ENCODE measurements at regions not wholly inside any gene's neighbourhood (a gene's known extent, or its start where the extent isn't known, plus 50 kb on each side); places are given as distances from the start of the nearest gene placed in this dataset.

- no peak for DNase-seq (ENCODE audit: low read depth)
Measured at GRCh38 chr9:27880635-27881034, 307.4 kb upstream of the C9orf72 start.

- DNase-seq (ENCODE audit: low read depth) = peak; percentile 8
Measured at GRCh38 chr9:27888661-27889295, 315.5 kb upstream of the C9orf72 start.

DNA sequence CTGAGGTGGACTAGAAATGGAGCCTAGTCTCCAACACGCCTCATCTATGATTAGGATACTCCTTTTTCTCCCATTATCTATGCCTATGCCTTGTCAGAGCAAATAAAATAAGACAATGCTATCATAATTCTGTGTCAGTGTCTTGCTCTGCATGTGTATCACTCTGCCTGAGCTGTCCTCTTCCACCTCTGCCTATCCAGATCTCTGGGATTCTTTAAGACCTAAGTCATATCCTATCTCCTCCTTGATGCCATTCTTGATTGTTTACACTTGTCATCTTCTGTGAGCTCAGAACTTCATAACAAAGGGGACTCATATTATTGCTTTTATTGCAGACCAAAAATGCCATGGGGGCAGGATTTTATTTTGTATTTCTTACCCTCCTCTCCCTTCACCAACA is 351.2 kb upstream of the C9orf72 start:
- no peak for DNase-seq (ENCODE audit: low read depth)

DNA sequence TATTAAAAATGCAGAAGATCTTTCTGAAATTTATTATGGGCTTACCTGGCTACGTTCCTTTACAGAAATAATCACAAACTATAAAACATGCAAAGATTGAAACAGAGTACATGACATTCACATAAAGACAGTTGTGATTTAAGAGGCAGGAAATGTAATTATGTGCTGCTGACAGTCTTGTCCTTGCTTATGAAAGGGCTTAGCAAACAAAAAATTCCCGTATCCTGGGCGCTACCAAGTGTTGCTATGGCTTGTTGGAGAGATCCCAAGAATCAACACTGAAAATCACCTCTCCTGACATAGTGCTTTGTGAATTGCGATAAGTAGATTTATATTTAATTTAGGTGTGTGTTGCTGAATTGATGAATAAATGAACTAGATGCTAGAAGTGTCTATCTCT is 352.5 kb upstream of the C9orf72 start:
- no peak for DNase-seq (ENCODE audit: low read depth)

DNA sequence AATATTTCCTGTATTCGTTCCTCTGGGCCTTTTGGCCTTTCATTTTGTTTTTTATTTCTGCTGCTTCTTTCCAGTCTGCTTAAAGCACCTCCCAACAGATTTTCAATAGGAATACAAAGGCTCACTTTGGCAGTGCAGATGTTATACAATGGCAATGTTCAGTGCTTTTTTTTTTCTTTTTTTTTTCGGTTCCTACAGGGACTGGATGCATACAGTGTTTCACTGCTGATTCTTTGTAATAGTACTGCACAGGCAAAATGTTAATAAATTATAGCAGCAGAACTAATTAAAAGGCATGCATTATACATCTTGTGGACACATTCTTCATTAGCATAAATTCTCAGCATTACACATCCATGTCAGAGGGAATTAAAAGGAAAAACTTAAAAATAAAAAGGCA is 356.6 kb upstream of the C9orf72 start:
- DNase-seq (ENCODE audit: low read depth) = no peak

GRCh38 chr9:27933210-27934025 is 360.1 kb upstream of the C9orf72 start:
- DNase-seq (ENCODE audit: low read depth) = no peak

DNA sequence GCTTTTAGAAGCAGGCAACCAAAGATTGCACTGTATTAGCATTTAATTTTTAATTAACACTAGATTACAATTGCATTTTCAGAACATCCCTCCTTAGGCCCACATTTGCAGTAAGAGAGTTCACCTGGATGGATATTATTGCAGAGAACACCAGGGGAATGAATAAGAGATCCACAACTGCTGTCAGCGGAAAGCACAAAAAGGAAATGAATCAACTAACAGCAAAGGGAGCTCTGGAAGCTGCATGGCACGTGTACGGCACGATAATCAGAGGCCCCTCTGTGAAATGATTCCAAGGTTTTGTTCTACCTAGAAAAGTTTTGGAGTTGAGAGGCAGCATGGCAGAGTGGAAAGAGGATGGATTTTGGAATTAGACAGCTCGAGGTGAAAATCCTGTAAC is 361.2 kb upstream of the C9orf72 start:
- DNase-seq (ENCODE audit: low read depth) = no peak

DNA sequence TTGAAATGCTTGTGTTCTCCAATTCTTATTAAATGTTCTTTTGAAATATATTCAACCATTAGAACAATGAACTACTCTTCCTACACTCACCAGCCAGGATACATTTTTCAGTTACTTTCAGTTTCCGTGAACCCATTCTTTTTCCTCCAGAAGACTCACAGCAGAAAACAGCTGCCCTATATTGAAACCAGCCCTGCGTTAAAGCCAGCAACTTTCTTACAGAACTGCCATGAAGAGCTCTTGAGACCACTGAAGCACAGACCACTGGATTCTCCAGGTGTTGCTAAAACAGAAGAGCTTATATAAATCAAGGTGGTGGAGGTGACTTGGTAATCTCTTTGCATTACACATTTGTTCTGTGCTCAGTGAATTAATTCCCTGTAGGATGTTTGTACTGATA is 365.9 kb upstream of the C9orf72 start:
- DNase-seq (ENCODE audit: low read depth) = no peak

DNA sequence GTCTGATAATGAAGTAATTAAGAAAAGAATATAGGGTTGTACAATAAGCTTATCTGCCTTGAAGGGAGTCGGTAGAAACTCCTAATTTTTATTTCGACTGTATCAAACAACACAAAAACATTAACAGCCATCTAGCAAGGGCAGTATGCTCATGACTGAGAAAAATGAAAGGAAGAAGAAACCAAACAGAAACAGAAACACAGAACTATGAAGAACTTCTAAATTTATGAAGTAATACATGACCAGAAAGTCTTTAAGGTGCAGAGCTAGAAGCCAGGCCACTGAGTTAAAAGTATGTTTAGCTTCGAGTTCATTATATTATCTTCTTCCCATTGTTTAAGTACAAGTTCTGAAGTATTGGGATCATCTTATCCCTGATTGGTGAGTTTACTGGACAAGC is 367.3 kb upstream of the C9orf72 start:
- DNase-seq (ENCODE audit: low read depth) = no peak

- no peak for DNase-seq (ENCODE audit: low read depth)
Measured at GRCh38 chr9:27943501-27943900, 370.2 kb upstream of the C9orf72 start.

- no peak for DNase-seq (ENCODE audit: low read depth)
Measured at GRCh38 chr9:27945386-27945785, 372.1 kb upstream of the C9orf72 start.

GRCh38 chr9:27950382-27950781 is 377.1 kb upstream of the C9orf72 start:
- no peak for DNase-seq (ENCODE audit: low read depth)

DNA sequence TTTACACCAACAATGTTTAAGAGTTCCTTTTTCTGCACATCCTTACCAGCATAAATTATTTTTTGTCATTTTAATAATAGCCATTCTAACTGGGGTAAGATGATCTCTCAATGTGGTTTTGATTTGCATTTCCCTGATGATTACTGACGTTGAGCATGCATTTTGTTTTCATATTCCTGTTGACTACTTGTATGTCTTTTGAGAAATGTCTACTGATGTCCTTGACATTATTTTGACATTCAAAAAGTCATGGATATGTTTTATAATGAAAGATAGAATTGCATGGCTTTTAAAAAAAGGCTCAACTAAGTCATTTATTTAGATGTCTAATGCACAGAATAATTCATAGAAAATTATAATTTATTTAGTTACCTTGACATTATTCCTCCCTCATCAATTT is 381.6 kb upstream of the C9orf72 start:
- no peak for DNase-seq (ENCODE audit: low read depth)

DNA sequence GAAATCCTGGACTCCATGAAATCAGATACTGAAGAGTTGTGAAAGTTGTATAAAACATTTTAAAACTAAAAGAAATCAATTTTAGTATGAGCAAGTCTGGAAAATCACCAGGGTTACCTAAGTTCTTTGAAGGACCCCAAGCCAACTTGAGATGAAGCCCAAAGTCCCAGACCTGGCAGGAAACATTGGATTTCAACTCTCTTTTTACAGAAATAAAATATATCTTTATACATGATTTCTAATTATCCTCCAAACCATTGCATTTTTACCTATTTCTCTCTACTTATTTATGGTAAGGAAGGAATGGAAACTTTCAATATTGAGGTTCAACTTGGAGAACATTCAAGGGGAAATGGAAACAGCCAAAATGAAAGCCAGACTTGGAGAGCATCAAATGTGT is 390.6 kb upstream of the C9orf72 start:
- no peak for DNase-seq (ENCODE audit: low read depth)

DNA sequence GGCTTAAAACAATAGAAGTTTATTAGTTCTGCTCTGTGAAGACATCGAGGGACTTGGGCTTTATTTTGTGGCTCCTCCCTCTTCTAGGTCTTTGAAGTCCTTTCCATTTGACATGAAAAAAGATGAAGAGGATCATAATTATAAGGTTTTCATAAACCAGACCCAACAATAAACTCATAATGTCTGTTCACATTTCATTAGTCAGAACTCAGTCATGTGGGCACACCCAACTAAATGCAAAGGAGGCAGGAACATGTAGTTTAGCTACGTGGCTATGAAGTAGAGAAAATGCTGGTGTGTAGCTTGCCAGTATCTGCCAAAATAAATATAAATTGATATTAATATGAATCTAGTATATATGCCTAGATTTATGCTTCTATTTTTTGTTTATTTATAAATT is 393.9 kb upstream of the C9orf72 start:
- DNase-seq (ENCODE audit: low read depth) = no peak

GRCh38 chr9:27977931-27978330 is 404.6 kb upstream of the C9orf72 start:
- no peak for DNase-seq (ENCODE audit: low read depth)

- no peak for DNase-seq (ENCODE audit: low read depth)
Measured at GRCh38 chr9:27985714-27986113, 412.4 kb upstream of the C9orf72 start.

- no peak for DNase-seq (ENCODE audit: low read depth)
Measured at GRCh38 chr9:27990524-27990923, 417.2 kb upstream of the C9orf72 start.

GRCh38 chr9:27991221-27991620 is 417.9 kb upstream of the C9orf72 start:
- no peak for DNase-seq (ENCODE audit: low read depth)

DNA sequence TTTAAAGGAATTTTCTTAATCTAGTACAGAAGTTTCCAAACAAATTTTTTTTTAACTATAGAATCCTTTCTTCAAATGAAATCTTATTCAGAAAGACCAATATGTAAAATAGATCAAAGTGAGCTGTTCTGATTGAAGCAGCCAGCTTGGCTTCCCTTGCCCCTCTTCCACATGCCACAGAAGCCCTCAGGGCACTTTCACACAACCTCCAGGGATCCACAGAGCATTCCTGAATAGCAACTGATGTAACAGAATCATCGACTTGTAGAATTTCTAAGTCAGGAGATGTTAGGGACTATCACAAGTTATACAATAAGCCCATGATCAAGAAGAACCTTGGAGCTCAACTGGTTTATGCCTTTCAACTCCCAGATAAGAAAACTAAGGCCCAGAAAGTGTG is 427.8 kb upstream of the C9orf72 start:
- DNase-seq (ENCODE audit: low read depth) = no peak

GRCh38 chr9:28004900-28005299 is 431.6 kb upstream of the C9orf72 start:
- DNase-seq (ENCODE audit: low read depth) = no peak

- no peak for DNase-seq (ENCODE audit: low read depth)
Measured at GRCh38 chr9:28005779-28006178, 432.5 kb upstream of the C9orf72 start.

DNA sequence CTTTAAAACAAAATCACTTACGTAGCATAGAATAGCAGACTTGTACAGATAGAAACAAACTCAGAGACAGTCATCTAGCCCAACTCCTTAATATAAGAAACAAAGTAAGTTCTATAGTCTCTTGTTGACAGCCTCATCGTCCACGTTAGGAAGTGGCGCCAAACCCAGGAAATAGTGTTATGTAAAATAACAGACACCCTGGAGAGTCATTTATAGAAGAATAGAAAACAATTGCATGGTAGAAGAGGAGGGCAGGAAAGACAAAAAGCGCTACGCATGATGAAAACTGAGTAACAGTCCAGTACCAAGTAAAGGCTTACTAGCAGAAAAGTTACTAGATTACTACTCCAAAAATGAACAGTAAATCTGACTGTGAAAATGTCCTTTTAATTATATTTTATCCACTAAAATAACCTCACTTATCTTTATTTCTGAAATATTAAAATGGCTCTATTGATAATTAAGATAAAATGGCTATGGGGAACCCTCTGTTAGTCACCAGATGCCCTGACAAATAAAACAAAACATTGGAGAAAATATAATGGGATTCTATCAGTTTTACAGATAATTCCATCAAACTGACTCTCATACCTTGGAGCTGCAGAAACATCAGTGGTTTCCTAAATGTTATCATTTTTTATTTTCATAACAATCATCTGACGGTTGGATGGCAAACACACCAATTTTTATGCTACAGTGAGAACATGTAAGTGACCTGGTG is 434.0 kb upstream of the C9orf72 start:
- DNase-seq (ENCODE audit: low read depth) = no peak

All from Daoy (cell line).